Urothelium cell line (cell line): ENCODE measurements at regions not wholly inside any gene's neighbourhood (a gene's known extent, or its start where the extent isn't known, plus 50 kb on each side); places are given as distances from the start of the nearest gene placed in this dataset.
"Not testable (repeated sequence)": the region's sequence is repeated elsewhere in the genome, so short reads cannot be mapped to it uniquely, and the experiment has no call there.

Source experiments
- DNase-seq: peaks from one replicate; pipeline ENCODE4 v3.0.0; 2011; ENCODE audit warnings: low spot score, mixed read lengths
- FAIRE-seq: peaks from 2 replicates; lab custom pipeline; 2011; peaks lifted over from hg19 to GRCh38; lab: Jason Lieb, UNC

GRCh38 chr6:1230689-1231605 is 81.0 kb upstream of the FOXQ1 start:
- DNase-seq (no peak), FAIRE-seq (no peak)

GRCh38 chr6:1230281-1230680 is 81.6 kb upstream of the FOXQ1 start:
- DNase-seq (no peak), FAIRE-seq (no peak)

GRCh38 chr6:1229808-1230207 is 82.1 kb upstream of the FOXQ1 start:
- DNase-seq (no peak), FAIRE-seq (no peak)

- no peak for FAIRE-seq
- no peak for DNase-seq
These were observed 82.6 kb upstream of the FOXQ1 start for GRCh38 chr6:1229301-1229700.

GRCh38 chr6:1228754-1229191 is 83.1 kb upstream of the FOXQ1 start:
- no peak for DNase-seq
- no peak for FAIRE-seq

- DNase-seq (no peak), FAIRE-seq (no peak)
These were observed 83.8 kb upstream of the FOXQ1 start for GRCh38 chr6:1227935-1228753.

- FAIRE-seq, result no peak
These were observed 84.3 kb upstream of the FOXQ1 start for GRCh38 chr6:1227600-1227934.

GRCh38 chr6:1226277-1227099 is 85.4 kb upstream of the FOXQ1 start:
- DNase-seq, result no peak
- FAIRE-seq, result no peak

More at GRCh38 chr6:1227600-1227934, 84.3 kb upstream of the FOXQ1 start:
- no peak for DNase-seq

GRCh38 chr6:1224514-1224913 is 87.4 kb upstream of the FOXQ1 start:
- FAIRE-seq, result no peak
- DNase-seq, result no peak

- FAIRE-seq, result no peak
These were observed 88.9 kb upstream of the FOXQ1 start for GRCh38 chr6:1222728-1223595.

GRCh38 chr6:1217396-1217795 is 94.5 kb upstream of the FOXQ1 start:
- FAIRE-seq (no peak), DNase-seq (no peak)

More at GRCh38 chr6:1222728-1223595, 88.9 kb upstream of the FOXQ1 start:
- no peak for DNase-seq

GRCh38 chr6:1216488-1216974 is 95.4 kb upstream of the FOXQ1 start:
- FAIRE-seq (no peak), DNase-seq (no peak)

GRCh38 chr6:1215884-1216487 is 95.9 kb upstream of the FOXQ1 start:
- DNase-seq, result no peak
- FAIRE-seq, result no peak

GRCh38 chr6:1215023-1215422 is 96.9 kb upstream of the FOXQ1 start:
- FAIRE-seq, result no peak
- DNase-seq, result no peak

GRCh38 chr6:1212919-1213318 is 99.0 kb upstream of the FOXQ1 start:
- FAIRE-seq, result no peak
- no peak for DNase-seq

- not testable (repeated sequence) for FAIRE-seq, DNase-seq
These were observed 99.8 kb upstream of the FOXQ1 start for GRCh38 chr6:1212138-1212537.

GRCh38 chr6:1210631-1211030 is 101.3 kb upstream of the FOXQ1 start:
- not testable (repeated sequence) for DNase-seq, FAIRE-seq

- FAIRE-seq, result no peak
- DNase-seq, result no peak
These were observed 103.0 kb upstream of the FOXQ1 start for GRCh38 chr6:1208876-1209275.

- FAIRE-seq (no peak), DNase-seq (no peak)
These were observed 108.4 kb upstream of the FOXQ1 start for GRCh38 chr6:1203546-1203945.
